DMS53 treated with DMSO at 0.1 percent for 48 hours (cell line): ENCODE measurements at regions not wholly inside any gene's neighbourhood (a gene's known extent, or its start where the extent isn't known, plus 50 kb on each side); places are given as distances from the start of the nearest gene placed in this dataset.
A peak's percentile ranks its signal among the peaks of the same experiment; 100 is the strongest.

Source experiments
- DNase-seq: peaks from one replicate; lab custom pipeline; 2025; ENCODE audit not compliant: unreplicated experiment; lab: John Stamatoyannopoulos, UW

DNA sequence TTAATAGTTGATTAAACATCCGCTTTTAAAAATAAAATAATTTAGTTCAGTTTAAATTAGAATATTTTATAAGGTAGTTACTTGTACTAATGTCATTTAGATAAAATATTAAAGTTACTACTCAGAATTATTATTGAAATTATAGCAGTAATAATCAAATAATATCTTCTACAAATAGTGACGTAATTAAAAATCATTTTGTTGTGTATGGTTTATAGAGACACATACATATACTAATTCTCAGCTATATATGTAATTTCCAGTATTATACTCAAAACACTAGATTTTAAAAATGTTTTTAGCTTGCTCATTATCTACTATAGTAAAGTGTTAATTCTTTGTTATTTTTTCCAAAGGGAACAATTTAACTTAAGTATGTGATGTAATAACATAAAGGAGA is 435.2 kb upstream of the MANEA start:
- no peak for DNase-seq

DNA sequence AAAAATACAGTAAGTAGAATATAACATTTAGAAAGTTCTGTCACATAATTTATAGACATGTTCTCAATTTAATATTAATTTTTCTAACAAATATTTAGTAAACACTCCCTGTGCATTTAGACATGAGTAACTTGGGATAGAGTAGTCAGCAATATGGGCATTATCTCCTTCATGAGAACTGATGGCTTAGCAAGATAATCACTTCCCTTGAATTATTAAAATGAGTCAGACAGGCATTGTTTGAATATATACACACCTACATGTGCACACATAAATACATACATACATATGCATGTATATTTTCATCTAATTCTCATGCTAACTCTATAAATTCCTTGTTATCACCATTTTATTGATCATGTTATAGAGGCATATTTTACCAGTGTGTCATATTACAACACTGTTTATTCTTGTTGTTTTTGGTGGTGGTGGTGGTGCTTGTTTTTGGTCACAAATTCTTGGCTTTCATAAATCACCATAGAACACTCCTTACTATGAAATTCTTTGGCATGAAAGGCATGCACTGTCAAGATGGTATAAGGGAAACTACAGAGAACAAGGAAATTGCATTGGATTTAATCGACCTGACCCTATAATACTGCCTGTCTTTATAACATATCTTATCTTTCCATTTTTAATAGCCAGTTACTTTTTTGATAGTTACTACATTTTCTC is 434.5 kb upstream of the MANEA start:
- no peak for DNase-seq

- no peak for DNase-seq
Measured at GRCh38 chr6:95143408-95144180, 433.7 kb upstream of the MANEA start.

GRCh38 chr6:95145457-95145856 is 431.9 kb upstream of the MANEA start:
- DNase-seq: no peak

GRCh38 chr6:95159557-95159956 is 417.8 kb upstream of the MANEA start:
- DNase-seq: no peak

DNA sequence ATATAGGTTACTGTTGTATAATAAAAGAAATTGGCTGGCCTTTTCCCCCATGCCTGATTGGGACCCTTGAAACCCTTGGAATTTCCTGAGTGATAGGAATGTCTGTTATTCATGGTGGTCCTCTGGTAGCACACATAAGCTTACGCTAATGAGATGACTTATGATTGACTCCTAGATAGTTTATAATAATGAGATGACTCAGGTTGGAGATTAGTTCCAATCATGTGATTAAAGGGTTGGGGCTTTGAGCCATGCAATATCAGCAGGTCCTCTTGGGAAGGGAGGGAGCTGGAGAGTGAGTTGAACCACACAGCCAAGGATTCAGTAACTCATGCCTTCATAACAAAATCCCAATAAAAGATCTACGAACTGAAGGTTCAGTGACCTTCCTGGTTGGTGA is 407.6 kb upstream of the MANEA start:
- DNase-seq: no peak

DNA sequence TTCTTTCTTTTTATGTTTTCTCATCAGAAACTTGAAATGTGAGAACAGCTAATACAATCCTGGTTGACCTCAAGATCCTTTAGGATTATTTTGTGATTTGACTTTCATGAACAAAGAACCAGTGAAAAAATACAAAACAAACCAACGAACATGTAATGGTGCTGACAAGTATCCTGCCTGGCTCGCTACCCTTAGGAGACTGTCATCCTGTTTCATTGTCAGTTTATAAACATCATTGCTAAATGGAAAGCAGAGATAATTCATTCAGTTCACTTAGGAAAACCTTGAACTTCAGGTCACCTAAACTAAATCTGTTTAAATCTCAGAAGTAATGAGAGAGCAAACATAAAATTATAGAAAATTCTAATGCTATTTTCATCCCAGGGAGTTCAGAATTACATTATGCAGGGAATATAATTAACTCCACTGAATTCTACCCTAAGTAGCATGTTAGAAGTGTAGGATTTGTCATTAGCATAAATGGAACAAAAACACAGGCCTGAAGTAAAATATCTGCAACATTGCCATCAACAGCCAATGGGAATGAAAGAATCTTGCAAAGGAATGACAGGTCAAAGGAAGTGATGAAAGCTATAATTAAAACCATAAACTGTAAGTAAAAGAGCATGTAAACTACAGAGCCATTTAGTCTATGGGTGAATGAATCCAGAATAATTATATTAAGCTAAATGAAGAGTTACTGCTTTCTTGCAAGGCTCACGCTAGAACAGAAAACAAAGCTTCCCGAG is 401.2 kb upstream of the MANEA start:
- DNase-seq: no peak

GRCh38 chr6:95185874-95186273 is 391.5 kb upstream of the MANEA start:
- peak; percentile 5 for DNase-seq

DNA sequence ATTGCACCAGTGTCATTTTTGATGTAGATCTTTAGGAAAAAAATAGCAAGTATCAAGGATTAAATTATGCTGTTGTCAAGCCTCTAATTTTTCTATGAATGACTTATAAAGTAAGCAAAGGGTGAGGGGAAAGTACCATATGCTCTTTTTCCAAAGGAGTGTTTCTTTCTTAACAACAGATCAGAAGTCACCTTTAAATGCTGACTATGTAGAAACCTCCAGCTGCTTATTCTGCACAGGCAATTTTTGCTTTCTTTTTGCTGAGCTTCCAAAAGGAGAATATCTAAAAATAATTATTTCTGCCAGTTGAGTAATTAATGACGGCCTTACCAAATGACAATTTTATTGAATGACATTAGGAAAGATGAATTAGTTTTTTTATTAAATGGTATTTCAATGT is 390.6 kb upstream of the MANEA start:
- DNase-seq: no peak

GRCh38 chr6:95197590-95197989 is 379.7 kb upstream of the MANEA start:
- no peak for DNase-seq

- DNase-seq: peak; percentile 22
Measured at GRCh38 chr6:95203153-95203754, 374.1 kb upstream of the MANEA start.

GRCh38 chr6:95204178-95204577 is 373.2 kb upstream of the MANEA start:
- no peak for DNase-seq

DNA sequence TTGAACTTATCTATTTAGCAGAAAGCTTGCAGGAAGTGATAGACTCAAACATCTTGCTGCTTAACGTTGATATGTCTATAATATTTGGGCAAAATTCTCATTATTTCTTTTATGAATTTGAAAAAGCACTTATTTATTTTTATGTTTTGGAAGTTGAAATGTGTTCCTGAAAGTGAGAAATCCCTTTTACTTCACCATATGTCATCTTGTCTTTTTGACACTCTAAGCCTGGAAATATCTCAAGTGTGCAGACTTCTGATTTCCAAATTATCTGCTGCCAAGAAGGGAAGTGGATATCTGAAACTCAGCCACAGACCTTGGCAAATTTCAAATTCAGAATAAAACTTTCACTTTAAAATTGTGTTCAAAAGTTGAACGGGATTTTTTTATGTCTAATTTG is 368.7 kb upstream of the MANEA start:
- no peak for DNase-seq

DNA sequence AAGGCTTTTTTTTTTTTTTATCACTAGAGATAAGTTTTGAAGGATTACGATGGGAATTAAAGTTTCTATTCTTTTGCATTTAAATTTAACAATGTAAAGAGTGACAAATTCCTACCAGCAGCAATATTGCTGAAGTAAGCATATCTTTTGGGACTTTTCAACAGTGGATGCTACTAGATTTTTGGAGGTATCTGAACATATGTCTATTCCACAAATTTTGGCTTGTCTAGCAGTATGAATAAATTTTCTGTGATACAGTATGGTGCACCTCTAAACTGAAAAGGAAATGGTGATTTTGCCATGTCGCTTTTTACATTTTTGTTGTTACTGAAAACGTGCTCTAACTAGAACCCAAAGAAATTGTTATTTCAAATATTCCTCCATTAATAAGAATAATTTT is 368.3 kb upstream of the MANEA start:
- DNase-seq: no peak

DNA sequence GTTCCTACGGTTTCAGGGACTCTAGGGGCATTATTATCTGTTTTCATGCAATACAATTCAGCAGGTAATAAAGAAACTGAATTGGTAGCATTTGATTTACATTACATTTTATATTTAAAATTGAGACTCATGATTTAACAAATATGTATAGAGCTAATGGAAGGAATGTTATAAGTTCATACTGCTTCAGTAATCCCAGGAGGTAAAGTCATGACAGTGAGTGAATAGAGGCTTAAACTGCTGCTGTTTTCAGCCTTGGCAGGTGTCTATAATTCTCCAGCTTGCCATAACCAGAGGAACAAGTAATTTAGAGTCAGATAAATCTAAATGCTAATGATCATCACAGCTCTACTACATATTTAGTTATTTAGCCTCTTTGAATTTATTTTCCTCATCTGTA is 360.8 kb upstream of the MANEA start:
- DNase-seq: no peak

DNA sequence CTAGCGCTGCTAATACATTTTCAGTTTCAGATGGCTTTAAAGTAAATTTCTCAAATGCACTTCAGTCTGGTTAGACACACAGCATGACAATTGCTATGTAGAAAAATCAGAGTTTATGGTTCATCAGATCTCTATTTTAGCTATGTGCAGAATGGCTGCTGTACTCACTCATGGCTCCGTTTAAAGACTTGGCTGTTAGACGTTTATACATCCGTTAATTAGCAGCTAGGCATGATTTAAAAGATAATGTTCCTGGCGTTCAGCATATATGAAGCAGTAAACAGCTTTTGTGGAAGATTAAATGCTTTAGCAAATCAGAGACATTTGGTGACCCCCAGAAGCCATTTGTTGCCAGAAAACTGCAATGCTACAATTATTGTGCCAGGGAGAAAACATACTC is 350.0 kb upstream of the MANEA start:
- no peak for DNase-seq

- DNase-seq: no peak
Measured at GRCh38 chr6:95228636-95229035, 348.7 kb upstream of the MANEA start.

GRCh38 chr6:95230071-95230740 is 347.1 kb upstream of the MANEA start:
- DNase-seq: no peak

GRCh38 chr6:95231416-95231815 is 345.9 kb upstream of the MANEA start:
- DNase-seq: no peak

- no peak for DNase-seq
Measured at GRCh38 chr6:95232446-95232845, 344.9 kb upstream of the MANEA start.

DNA sequence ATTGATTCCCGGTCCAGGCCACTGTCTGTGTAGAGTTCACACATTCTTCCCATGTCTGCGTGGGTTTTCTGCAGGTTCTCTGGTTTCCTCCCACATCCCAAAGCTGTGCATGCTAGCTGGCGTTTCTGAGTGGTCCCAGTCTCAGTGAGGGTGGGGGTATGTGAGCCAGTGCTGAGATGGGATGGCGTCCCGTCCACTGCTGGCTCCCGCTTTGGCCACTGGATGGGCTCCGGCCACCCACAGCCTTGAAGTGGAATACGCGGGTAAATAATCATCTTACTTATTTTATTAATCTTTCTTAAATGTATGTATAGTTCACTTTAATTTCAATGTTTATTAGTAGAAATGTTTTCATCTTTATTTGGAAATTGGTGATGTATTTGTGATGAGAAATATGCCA is 343.5 kb upstream of the MANEA start:
- no peak for DNase-seq
